Fibroblast of skin of abdomen (primary cell): ENCODE measurements at regions not wholly inside any gene's neighbourhood (a gene's known extent, or its start where the extent isn't known, plus 50 kb on each side); places are given as distances from the start of the nearest gene placed in this dataset.

Experiments used
- DNase-seq: peaks from one replicate; pipeline ENCODE4 v3.0.0-alpha.2; 2013

DNA sequence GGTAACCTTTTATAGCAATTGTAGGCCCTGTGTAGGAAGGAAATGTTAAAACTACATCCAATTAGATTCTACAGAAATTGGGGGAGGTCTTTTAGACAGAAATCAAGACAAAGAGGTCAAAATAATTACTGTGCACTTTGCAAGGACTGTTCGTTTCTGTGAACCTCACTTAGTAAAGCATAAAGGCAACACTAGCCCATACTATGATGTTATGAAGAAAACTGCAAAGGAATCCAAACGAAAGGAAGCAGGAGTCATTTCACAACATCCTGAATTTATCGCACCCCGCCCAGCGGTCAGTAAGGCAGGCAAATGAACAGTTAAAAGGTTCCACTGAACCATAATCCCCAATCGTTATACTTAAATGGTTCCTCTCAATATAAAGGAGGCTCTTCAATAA, 429.5 kb upstream of the ARID1B start:
- no peak for DNase-seq

DNA sequence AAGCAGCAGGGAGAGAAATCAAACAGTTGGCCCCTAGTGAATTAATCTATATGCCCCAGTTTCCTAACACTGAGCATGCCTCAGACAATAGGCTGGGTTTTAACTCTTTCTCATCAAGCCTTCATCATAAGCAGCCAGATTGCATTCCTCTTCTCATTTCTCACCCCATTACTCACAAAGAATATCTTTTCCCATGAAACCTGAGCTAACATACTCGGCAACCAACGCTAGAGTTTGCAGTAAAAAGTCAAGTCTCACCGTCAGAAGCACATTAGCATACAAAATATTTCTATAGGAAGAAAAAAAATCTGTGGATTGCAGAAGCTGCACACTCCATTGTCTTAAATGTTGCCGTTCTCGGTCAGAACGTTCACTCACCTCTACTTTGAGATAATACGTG, 429.9 kb upstream of the ARID1B start:
- peak; percentile 69 for DNase-seq

DNA sequence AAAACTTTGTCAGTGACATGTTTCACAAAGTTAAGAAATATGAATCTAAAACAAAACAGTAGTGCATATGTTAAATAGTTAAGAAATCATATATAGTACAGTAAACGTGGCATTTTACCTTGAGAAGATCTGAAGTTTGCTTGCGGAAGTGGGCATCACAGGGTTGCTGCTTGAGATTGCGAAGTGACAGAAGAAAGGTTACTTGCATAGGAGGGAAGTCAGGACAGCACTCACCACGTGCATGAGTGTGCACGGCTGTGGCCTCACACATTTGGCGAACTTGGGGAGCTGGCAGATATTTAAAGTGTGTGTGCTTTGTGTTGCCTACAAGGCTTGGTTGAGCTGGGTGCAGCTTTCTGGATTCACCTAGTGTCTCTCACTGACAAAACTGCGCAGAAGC, 431.5 kb upstream of the ARID1B start:
- no peak for DNase-seq

DNA sequence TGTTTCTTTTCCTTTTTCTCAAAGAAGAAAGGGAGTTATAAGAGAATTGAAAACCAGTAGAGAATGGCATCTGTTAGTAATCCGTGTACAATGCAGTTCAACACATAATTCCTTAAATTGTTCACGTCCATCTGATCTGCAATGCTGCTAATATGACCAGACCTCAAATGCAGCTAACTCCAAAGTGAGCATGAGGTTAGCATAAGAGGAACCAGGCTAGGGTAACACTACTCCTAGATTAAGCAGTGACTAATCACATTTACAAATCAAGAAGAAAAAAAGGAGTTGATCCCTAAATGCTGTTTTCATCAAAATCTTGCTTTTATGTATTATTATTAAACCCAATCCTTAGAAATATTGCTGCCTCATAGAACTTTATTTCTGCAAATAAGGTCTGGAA, 432.7 kb upstream of the ARID1B start:
- DNase-seq = no peak

DNA sequence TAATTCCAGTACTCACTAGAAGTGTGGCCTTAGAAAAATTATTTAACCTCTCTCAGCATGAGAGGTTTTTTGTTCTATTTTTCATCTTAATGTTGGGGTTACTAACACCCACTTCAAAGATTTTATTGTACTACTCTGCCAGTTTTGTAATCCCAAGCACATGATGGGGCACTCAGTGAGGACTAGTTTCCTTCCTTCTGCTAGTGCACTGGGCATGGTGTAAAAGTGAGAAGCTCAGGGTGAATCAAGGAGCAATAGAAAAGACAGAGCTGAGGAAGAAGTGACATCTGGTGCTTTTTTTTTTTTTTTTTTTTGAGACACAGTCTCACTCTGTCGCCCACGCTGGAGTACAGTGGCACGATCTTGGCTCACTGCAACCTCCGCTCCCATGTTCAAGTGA, 439.4 kb upstream of the ARID1B start:
- DNase-seq = no peak

DNA sequence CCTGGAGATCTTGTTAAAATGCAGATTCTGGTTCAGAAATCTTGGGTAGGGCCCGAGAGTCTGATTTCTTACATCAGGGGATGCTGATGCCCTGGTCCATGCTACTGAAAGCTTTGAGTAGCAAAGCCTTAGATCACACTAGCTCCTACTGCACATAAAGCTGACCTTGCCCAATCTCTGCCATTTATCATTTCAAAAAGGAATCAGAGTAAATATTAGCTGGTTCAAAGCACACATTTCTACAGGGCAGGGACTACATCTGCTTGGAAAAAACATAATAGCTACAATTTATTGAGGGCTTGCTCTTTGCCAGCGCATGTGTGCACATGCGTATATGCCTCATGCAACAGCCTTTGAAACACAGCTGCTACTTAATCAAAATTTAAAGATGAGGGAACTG, 440.4 kb upstream of the ARID1B start:
- DNase-seq = no peak

DNA sequence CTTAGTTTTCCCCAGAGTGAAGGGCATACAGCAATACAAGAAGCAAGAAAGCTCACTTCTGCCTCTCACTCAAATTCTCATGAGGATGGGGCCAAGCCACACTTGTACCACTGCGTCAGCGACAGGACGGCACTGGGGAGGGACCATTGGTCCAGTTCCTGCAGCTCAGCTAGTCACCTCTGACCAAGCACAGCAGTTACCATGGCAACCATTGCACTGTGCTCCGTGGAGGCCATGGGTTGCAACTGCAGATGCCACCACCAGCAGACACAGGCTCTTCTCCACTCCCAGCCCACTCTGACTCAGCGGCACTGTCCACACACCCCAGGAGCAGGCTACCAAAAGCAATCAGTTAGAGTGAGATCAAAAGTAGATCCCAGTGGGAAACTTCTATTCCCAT, 441.1 kb upstream of the ARID1B start:
- no peak for DNase-seq

DNA sequence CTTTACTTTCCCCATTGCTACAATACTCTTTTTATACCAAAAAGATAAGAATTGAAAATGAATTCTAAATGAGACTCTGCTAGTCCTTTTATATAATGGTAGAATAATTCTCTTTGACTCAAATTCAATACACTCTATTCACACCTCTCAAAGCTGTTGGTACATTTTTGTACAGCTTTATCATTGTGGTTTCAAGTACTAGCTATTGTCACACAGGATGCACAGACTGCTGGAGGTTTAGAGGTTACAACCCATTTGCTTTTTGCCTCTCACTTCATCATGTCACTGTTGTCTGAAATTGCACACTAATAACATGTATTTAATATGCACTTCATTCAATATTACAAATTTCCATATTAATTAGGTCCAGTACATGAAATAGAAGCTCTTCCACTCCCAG, 442.2 kb upstream of the ARID1B start:
- no peak for DNase-seq

DNA sequence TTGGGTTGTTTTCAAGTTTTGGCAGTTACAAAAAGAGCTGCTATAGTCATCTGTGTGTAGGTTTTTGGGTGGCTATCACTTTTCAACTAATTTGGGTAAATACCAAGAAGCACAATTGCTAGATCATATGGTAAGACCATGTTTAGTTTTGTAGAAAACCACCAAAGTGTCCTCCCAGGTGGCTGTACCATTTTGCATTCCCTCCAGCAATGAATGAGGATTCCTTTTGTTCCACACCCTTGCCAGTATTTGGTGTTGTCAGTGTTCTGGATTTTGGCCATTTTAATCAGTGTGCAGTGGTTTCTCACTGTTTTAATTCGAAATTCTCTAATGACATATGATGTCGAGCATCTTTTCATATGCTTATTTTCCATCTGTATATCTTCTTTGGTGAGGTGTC, 457.5 kb upstream of the ARID1B start:
- no peak for DNase-seq

DNA sequence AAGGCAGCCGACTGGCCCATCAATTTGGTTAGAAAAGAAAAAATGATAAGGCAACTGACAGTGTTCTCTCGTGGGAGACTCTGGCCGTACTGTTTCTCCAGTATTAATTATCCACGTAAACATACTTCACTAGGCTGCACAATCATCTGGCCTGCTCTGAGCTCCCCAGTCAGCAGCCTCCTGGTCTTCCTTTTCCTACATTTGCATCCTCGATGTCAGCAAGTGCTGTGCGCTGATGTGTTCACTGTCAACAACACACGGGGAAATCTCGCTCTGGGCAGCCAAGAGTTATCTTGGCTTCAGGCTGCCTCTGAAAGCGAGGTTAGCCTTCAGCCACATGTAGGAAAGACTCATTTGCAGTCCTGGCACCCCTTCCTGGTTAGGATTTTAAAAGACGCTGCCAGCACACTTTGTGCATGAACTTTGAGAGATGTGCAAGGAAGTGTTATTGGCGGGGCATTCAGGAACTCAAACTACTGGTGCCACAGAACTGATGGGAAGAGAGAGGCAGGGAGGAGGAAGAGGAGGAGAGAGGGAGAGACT, 460.5 kb upstream of the ARID1B start:
- no peak for DNase-seq

DNA sequence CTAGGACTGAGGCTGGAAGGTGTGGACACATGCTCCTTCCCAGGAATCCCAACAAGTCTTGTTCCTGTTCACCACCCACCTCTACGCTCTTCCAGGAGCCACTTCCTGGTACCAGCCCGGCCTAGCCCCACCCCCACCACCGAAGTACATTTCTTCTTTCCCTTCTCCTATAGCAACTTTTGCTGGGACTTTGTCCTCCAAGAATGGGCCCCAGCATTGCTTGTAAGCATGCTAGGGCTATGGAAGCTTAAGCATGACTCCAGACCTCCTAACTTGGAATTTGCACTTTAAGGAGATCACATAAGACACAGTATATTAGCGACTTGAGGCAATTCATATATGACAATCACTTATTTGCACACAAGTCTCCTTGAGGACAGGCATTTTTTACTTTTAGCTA, 462.0 kb upstream of the ARID1B start:
- DNase-seq = no peak

DNA sequence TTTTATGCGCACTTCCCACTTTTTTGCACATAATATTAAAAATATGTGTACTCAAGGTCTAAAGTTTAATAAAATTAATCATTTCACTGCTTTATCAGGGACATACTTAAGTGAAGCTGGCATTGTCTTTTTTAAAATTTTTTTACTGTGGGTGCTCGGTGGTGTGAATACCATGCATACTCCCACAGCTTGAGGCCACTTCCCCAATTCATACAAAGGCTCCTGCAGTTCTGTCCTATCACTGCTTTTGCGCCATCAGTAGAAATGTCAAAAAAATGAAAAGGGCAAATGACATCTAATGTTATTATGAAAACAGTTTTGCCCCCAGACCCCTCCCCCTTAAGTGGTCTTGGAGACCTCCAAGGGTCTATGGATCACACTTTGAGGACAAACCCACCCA, 464.1 kb upstream of the ARID1B start:
- DNase-seq = no peak

DNA sequence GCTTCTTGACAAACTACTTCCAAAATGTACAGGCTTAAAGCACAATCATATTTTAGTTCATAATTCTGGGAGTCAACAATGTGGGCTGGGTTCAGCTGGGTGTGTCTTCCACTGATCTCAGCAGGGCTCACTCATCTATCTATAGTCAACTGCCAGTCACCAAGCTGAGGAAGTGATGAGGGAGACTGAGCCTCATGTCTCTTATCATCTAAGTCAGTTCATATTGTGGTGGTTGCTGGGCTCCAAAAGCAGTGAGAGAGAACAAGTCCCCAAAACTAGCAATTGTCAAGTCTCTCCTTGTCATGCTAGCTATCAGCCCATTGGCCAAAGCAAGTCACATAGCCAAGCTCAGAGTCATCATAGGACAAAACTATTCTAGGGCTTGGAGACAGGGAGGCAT, 465.9 kb upstream of the ARID1B start:
- no peak for DNase-seq

DNA sequence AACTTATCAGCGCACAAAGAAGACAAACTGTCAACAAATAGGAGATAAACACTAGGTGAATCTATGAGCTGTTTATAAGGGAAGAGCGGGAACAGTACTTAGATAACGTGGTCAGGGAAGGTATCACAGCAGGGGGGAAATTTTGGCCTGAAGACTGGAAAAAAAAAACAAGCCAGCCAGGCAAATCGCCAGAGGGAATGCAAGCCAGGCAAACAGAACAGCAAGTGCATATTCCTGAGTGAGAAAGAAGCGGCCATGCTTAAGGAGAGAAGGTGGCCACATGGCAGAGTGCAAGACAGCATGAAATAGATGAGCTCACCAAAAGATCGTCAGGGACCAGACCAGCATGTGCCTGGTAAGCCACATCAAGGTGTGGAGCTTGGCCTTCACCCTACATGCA, 466.5 kb upstream of the ARID1B start:
- no peak for DNase-seq

DNA sequence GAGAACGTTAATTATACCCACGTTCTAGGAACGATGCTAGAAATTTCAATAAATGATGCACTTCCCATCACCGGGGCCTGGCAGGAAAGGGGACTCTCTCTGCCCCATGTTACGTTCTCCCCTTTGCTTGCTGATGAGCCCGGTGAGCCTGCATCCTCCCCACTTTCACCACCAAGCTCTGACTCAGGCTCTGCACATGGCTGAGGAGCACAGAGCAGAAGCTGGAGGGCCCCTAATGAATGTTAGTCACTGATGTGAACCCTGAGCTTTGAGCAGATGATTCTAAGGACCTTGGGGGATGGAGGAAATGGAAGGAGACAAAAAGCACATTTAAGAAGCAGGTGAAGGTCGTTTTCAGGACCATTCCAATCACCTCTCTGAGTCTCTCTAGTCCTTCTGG, 468.2 kb upstream of the ARID1B start:
- DNase-seq = no peak

DNA sequence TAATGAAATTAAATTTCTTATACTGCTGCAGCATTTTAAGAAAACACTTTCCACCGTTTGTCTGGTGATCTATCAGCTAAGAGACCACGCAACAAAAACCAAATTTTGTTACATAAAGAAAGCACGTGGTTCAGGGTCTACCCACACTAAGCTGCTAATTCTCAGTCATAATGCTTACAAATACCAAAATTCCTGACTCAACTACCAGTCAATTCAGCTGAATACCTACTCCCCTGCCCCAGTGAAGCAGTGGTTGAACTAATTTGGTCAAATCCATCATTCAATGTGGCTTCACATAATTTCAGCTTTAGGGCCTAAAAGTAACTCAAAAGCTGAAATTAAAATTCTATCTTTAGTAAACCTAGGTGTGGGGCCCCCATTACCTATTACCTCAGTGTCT, 468.6 kb upstream of the ARID1B start:
- no peak for DNase-seq

DNA sequence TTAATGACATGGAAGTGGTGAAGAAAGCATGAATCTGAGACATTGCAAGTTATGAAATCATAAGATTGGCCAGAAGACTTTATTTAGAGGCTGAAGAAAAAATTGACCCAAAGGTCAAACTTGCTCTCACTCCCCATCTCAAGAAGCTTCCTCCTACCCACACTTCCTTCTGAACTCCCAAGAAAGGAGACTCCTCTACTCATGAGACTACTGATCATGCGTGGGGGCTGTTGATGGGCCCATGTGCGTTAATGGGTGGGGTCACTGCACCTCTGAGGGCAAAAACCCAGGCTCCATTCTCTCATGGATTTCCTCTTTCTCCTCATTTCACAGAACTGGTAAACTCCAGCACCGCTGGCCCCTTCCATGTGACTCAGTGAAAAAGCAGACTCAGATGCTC, 470.6 kb upstream of the ARID1B start:
- DNase-seq = no peak

DNA sequence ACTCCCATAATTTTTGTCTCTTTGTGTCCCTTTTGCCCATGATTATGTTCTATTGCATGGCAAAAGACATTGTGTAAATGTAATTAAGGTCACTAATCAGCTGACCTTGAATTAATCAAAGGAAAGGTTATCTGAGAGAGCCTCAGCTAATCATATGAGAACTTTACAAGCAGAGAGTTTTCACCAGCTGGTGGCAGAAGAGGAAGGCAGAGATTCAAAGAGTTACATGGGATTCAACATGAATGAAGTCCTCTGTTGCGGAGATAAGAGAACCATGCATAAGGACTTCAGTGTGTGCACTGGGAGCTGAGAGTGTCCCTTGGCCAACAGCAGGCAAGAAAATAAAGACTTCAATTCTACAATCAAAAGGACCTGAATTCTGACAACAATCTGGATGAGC, 494.1 kb upstream of the ARID1B start:
- DNase-seq = no peak

DNA sequence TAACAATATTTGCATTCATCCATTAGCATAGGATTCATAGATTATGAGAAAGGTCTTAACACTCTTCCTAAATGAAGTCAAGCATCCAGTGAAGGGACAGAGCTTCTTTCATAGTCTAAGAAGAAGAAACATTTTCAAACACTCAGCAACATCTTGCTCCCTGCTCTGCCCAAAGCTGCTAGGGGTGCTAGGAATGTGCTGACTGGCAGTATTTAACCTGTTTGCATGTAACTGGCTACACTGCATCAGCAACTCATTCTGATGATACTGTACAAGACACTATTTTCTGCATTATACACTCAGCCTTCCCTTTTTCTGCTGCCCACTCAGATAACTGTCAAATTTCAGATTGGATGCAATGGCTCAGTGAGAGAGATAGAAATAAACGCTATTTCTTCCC, 495.1 kb upstream of the ARID1B start:
- no peak for DNase-seq

DNA sequence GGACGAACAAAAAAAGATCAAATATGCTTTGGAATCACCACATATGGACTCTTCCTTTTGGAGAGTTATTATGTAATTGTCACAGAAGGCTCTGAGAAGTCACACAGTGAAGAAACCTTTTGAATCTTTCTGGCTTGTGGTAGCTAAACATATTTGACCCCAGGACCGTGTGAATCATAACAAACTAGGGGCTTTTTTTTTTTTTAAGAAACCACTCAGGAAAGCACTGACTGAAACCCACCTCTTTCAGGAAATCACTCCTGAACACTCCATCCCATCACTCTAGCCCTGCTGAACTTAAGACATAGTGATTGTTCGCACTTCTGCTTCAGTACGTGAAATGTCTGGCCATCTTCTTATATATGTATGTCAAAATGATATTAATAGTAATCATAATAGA, 495.9 kb upstream of the ARID1B start:
- no peak for DNase-seq

DNA sequence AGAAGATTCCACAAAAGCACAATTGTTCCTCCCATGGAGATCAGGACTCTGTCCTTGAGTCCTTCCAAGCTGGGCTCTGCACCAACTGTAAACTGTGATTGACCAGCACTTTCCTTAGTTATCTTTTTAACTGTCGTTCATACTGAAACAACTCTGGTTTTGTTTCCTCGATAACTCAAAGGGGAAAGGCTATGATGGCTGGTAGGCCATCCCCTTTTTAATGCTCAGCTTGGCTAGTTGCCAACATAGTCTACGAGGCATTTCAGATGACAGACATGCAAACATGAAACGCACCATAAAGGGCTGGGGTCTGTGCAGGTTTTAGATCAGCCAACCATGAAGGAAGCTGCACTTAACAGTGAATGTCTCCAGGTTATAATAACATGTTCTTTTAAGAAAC, 497.1 kb upstream of the ARID1B start:
- DNase-seq = no peak

DNA sequence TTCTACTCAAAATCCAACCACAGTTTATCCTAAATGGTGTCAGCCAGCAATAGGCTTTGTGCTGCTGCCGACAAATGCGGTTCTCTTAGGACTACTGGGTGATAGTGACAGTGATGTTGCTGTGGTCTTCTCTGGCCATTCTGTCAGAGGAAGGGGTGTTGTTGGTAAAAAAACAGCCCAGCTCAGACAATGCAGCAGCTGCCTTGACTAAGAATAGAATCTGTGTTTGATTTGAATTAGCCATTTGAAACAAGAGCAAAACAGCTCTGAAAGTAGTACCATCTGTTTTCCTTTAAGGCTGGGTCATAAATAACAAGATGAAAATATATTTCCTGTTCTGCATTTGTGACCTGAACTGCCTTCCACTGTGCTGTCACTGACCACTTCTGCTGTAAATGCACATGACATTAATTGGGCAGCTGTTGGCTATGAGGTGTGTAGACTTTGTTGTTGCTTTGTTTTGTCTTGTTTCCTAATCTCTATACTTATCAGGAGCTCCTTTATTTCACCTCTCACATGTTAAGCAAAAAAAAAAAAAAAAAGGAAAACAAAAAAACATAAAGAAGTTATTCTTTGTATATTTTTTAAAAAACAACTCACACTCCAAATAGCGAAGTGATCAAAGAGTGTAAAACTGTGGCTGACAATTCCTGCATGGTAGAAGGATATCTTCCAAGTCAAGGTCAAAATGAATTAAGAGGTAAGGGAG, 497.8 kb upstream of the ARID1B start:
- DNase-seq = peak; percentile 36

DNA sequence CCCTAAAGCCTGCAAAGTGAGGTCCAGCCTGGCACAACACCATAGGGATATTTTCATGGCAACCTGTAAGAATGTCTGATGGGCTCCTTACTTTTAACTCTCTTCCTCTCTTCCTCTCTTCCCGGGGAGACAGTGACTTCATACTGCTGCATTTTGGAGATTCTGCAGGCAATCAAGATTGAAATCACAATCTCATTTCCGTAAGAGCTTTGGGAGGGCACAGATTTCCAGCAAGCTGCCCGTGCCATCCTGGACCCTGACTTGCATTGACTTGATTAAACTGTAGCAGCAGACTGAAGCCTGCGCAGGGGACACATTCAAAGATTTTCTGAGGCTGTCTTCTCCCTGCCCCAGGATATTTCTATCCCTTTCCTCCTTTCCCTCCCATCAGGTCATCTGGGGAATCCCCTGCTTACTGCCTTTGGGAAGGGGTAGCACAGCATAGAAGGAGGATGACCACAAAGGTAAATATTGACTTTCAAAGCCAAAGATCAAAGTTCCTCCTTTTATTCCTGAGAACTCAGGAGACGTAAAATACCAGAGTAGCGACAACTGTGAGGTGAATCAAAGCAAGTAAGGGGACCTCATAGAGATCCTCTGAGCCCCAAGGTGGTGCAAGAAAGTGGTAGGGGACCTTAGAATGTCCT, 504.0 kb upstream of the ARID1B start:
- no peak for DNase-seq

DNA sequence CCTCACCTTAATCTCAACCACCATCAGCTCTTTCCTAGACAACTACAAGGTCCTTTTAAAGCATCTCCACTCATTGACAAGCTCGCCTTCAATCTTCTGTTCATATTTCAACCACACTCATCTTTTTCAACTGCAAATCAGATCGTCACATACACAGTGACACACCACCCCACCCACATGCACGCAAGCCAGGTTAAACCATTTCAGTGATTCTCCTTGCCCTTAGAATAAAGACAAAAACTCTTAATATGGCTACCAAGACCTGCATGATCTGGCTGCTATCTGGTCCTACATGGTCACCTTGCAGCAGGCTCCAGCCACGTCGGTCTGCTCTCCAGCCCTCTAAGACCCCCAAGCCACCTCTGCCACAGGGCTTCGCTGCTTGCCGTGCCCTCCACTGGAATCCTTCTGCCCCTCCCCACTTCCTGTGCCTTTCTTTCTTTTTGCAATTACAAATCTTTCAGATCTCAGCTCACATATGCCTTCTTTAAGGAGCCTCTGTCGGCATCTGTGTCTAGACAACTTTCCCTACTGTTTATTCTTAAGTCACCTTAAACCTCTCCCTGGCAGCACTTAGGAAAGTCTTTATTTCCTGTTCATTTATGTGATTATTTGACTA, 507.3 kb upstream of the ARID1B start:
- DNase-seq = no peak
